HG02759 (cell line): ENCODE measurements at regions not wholly inside any gene's neighbourhood (a gene's known extent, or its start where the extent isn't known, plus 50 kb on each side); places are given as distances from the start of the nearest gene placed in this dataset.

Source experiments
- ATAC-seq: cut with Tn5 transposase; IDR thresholded peaks from one replicate; pipeline ENCODE4 v1.9.1; 2021; ENCODE audit warnings: mild to moderate bottlenecking, moderate library complexity; ENCODE audit not compliant: unreplicated experiment

DNA sequence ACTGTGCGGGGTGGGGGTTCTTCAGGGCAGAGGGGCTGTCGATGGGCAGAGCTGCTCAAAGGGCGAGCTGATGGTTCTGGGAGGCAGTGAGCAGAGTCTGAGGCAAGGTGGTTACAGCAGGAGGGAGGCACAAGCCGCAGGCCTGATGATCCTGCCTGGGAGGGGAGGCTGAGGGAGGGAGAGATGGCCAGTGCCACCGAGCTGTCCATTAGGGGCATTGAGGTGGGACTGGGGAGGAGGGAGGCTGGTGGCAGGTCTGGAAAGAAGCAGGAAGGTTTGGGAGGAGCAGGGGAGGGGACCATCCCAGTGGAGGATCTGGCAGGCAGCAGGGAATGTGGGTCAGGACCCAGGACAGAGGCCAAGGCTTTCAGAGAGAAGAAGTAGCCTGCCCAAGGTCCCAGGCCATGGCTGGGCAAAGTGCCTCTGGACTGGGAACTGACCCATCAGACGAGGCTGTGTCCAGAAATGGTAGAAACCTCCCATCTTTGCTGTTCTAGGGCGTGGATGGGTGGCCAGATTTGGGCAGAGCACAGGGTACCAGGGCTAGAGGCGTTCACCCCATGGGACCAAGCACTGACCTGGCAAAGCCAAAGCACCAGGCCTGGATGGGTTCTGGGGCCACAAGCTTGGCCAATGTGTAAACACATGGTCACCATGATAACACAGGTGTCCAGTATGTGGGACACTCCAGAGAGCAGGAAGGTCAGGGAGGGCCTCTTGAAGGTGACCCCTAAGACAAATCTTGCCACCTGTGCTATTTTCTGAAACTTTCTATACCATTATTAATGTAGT is 55.5 kb downstream of the INHBB start:
- ATAC-seq: no peak

DNA sequence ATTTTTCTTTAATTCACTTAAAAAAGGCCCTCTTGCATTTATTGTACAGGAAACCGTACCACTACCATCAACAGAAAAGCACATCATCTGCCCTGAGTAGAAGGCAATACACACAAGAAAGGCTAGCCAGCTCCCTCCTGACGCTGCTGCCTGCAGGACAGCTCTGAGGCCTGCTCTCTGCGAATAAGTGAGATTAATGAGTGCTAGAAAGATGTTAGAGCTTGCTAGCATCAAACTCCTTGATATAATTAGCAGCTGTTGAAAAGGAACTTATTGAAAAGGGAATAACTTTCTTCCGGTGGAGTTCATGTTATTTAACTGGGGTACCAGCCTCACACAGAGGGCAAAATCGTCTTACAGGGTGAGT is 56.1 kb downstream of the INHBB start:
- ATAC-seq: no peak

DNA sequence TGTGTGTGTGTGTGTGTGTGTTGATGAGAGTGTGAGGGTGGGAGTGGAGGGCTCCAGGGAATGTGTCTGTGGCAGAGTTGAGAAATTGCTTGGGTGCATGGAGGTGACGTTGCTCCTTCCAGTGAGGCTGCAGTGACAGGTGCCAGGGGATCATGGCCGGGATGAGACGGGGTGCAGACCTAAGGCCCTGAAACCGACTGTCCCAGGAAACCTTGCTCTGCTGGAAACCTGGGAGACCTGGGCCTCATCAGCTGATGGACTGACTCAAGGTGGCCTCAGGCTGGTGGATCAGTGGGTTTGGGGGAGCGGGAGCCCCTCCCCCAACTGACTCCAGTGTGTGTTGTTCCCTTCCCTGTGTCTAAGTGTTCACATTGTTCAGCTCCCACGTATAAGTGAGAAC is 56.6 kb downstream of the INHBB start:
- no peak for ATAC-seq

DNA sequence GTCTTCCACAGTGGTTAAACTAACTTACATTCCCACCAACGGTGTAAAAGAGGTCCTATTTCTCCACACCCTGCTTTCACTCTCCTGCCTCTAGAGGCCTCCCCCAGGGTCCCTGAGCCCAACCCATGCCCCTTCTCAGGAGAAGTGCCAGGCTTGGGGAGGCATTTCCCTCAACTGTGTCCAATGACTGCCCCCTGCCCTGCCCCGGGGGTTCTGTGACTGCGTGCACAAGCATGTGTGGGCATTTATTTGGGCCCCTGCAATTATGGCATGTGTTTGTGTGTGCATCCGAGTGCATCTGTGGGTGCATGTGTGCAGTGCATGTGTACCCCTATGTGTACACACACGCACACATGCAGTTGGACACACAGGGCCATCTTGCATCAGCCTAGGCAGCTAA is 57.3 kb downstream of the INHBB start:
- ATAC-seq: no peak

DNA sequence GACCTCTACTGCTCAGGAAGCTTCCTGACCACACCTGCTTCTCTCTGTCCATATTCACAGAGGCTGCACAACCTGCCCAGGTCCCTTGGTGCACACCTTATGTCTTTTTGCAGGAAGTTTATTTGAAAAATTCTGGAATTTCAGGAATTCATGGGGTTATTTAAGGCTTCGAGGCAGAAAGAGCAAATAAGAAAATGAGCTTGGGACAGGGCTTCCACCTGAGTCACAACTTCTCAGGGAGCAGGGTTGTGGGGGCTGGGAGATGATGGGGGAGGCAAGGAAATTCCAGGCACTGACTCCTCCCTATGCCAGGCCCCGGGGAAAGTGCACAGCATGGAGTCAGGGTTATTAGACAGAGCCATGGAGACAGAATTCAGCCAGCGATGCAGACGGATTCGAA is 57.7 kb downstream of the INHBB start:
- no peak for ATAC-seq

DNA sequence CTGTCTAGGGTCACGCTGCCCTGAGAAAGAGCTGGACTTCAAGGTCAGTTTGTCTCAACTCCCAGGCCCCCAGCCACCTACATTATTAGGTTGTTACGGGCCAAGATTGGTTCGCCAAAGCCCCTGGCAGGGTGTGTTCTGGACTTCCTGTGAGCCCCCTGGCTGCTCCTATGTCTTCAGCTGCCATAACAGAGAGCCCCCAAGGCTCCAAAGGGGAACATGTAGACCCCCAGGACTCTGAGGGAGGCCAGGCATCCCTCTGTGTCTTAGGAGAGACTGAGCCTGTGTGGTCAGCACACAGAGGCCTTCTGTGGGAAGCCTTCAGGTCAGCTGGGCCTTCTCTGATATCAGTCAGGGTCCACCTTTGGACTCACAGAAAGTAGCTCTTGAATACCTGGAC is 58.3 kb downstream of the INHBB start:
- no peak for ATAC-seq

DNA sequence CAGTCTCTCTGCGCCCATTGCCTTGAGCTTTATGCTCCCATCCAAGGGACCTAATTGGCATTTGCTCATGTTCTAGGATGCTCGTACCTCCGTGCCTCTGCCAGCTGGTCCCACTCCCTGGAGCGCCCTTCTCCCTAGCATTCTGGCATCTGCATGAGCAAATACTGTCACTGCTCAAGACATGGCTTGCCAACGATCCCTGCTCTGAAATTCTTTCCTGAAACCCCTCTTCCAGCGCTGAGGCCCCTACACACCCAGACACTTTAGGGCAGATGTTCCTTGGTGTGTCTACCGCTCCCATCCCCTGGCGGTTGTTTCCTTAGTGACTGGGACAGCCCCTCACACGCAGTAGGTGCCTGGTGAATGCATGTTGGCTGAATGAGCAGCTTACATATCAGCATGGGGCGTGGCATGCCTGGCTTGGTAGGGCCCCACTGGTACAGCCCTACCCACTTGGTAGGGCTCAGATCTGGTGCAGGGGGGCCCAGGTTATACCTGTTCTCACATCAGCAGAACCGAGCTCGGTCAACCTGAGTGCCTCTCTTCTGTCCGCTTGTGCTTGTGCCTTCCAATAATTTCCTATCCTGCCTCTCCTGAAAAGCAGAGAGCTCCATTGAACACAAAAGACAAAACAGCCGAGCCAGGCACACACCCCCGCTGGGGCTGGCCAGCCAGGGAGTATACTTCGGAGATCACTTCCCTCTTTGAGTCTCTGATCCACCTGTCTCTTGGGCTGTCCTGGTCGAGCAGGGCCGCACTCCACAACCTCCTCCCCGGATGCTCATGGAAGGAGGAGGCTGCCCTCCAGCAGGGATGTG is 59.2 kb downstream of the INHBB start:
- no peak for ATAC-seq

DNA sequence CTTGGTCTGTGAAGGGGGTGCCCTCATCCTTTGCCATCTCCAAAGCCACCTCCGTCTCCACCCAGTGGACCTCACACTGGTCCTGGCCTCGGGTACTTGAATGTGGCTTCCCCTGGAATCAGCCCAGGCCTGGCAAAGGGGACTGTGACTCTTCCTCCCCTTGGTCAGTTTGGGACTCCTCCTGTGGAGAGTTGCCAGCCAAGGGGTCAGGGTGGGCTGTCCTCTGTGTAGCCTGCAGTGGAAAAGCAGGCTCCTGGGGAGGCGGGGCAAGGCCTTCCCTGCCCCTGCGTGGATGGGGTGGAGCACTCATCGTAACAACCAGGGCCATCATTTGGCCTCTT is 59.8 kb downstream of the INHBB start:
- no peak for ATAC-seq

DNA sequence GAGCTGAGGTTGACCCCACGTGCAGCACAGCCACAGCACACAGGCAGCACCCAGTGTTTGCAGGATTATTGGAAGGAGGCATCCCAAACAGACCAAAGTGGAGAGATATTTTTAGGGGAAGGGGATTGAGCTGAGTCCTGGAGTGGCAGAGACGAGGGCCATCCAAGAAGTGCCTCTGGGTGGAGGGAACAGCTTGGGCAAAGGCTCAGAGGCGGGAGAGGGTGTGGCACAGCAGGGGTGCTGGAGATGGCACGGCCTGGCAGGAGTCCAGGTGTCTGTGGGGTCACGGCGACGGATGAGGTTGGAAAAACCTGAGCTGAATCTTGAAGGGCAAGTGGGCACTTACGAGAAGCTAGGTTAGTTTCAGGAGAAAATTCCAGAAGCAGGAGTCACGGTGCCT is 60.6 kb downstream of the INHBB start:
- ATAC-seq: no peak

DNA sequence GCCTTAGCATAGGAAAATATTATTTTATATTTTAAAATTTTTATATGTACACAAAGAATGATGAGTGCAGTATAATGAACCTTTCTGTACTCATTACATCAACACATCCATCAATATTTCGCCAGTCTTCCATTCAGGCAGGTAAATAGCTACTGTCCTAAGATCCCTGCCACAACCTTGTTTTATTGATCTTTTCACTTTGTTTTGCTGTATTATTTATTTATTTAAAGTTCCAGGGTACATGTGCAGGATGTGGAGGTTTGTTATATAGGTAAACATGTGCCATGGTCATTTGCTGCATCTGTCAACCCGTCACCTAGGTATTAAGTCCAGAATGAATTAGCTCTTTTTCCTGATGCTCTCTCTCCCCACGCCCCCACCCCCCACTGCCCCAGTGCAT is 64.6 kb downstream of the INHBB start:
- no peak for ATAC-seq

DNA sequence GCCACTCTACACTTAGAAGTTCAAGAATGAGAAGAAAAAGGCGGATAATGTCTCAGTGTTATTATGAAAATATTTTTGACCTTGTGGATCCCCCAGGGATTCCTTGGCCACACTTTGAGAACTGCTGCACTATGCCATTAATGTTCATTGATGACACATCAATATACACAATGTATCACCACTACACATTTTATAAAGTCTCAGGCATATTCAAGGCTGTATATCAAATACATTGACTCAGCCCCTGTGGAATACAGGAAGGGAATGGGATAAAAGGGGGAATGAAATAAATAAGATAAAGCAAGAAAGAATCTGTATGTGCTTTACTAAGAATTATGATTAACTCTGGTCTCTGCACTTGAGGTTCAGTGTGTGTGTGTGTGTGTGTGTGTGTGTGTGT is 69.1 kb downstream of the INHBB start:
- no peak for ATAC-seq

DNA sequence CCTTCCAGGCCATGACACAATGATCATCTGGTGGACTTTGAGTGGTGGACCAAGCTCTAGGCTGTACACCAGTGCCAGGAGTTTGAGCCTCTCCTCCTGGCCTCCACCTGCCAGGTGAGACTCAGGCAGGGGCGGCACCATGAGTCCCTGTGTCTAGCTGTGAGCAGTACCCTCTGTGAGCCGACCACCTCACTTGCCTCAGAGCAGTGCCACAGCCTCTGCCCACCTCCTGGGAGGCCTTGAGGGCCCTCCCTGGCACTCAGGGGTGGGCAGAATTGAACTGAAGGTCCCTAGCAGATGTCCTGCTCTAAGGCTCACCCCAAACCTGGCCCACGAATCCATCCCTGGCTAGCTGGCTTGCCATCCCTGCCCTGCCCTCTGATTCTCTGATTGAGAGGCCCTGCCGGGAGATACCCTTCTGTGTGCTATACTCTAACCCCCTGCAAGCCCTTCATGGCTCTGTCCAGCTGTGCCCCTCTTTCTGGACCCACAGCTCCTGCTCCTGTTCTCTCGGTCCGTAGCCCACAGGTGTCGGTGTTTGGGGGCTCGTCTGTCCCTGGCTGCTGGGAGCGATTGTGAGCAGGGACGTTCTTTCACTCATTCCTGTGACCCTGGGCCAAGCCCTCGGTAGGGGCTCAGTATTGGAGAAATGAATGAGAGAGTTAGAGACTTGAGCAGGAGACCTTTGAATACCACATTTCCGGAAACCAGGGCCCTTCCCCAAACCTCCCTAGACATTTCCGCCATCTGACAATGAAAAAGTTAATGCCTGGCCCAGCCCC is 70.0 kb downstream of the INHBB start:
- no peak for ATAC-seq

DNA sequence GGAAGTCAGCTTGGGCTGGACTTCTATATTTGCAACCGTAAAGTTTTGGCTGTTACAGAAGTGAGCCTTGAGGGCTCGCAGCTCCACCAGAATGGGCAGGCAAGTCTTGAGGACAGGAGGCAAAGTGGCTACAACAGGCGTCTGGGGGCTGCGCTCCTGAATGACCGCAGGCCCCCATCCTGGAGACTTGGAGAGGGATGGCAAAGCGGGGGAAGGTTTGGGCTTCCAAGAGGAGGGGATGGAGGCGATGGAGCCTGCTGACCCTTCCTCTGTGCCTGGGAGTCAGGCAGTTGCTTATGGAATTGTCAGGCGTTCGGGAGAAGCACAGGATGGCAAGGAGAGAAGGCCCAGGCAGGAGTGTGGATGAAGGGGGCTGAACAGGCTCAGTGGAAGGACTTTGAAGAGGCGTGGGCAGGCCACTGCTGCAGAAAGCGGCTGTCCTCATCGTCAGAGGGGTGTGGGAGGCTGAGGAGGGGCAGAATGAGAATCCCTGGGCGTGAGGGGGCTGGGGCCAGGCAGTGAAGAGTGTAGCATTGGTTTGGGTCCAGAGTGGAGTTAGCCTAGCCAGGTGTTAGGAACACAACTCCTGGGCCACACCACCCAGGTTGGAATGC is 72.3 kb downstream of the INHBB start:
- ATAC-seq: no peak

DNA sequence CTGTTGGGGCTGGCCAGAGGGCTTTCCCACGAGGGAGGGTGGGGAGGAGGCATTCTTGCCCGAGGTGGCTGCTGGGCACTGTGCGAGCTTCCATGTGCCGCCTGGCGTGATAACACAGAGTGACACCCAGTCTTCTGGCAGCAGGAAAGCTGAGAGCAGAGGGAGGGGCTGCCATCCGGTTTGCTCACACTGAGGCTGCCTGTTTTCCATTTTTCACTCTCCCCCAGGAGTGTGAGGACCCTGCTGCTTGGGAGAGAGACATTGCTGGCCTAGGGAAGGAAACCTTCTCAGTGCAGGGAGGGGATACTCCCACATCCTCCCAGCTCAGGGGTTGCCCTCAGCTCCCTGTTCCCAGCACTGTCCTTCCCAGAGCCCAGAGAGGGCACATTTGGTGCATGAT is 73.1 kb downstream of the INHBB start:
- no peak for ATAC-seq

DNA sequence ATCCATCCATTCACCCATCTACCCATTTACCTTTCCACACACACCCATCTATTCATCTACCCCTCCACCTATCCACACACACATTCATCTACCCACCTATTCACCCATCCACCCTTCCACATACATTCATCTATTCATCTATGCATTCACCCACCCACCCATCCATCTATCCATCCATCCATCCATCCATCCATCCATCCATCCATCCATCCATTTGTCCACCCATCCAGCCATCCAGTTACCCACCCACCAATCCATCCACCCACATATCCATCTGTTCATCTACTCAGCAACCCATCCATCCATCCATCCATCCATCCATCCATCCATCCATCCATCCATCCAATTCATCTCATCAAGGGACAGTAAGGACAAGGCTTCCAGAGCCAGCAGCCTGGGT is 74.0 kb downstream of the INHBB start:
- no peak for ATAC-seq

DNA sequence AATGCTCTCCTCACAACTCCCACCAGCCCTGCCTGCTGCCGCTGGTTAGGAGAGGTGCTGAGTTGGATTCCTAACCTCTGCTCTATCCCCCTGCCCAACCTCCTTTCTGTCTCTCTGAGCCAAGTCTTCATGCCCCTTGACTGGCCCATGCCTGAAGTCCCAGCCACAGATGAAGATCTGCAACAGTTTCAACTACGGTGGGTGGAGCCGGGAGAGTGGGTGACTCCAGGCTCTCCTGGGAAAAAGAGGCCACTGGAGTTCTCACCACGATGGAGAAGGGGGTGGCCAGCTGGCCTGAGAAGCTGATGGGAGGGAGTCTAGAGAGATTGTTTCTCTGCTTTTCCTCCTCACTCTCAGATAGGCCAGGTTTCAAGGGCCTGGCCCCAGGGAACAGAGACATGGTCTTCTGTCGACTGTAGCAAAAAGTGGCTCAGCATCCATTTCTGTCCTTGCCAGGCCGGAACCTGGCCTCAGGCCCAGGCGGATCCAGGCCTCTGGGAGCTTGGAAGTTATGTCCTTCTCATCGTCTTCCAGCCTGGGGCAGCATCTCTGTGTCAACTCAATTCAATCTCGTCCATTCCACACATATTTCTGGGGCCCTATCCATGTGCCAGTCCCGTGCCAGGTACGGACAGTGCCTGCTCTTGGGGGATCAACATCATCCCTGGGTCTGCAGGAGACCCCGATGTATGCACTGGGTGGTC is 75.3 kb downstream of the INHBB start:
- ATAC-seq: no peak

DNA sequence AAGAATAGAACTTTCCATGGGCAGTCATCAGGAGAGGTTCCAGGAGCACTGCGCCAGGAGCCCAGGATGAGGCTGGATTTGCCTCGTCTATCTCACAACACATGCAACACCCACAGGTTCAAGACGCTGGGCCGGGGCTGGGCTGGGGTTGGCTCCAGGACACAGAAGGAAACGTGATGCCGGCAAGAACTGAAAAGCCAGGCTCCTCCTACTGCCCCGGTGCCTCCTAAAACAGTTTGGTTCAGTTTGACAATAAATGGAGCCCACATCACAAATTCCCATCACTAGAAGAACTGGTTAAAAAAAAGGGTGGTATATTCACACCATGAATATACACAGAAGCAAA is 75.9 kb downstream of the INHBB start:
- no peak for ATAC-seq

DNA sequence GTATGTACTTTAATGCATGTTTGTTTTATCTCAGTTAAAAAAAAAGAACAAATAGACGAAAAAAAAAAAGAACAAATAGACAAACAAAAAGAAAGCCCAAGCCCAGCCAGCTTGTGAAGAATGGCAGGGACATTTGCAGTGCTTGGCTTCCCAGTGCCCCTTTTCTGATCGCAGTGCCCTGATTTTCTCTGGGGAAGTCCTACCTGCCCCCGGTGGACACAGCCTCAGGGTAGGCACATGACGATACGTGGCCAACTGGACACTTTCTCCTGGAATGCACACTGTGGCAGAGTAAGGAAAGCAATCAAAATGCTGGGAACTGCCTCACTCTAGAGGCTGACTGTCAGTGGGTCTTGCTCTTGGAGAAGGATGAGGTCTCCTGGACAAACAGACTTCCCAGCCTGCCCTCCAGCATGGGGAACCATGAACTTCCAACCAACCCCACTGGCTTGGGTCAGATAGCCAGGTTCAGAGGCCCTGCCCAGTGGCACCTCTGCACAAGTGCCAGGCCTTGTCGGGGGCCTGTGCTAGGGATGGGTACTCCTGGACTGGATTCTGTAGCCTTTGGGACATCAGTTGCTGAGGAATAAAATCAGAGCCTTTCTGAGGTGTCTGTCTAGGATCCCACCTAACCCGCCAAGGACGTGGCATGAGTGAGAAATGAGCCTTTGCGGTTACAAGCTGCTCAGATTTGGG is 76.7 kb downstream of the INHBB start:
- ATAC-seq: no peak

DNA sequence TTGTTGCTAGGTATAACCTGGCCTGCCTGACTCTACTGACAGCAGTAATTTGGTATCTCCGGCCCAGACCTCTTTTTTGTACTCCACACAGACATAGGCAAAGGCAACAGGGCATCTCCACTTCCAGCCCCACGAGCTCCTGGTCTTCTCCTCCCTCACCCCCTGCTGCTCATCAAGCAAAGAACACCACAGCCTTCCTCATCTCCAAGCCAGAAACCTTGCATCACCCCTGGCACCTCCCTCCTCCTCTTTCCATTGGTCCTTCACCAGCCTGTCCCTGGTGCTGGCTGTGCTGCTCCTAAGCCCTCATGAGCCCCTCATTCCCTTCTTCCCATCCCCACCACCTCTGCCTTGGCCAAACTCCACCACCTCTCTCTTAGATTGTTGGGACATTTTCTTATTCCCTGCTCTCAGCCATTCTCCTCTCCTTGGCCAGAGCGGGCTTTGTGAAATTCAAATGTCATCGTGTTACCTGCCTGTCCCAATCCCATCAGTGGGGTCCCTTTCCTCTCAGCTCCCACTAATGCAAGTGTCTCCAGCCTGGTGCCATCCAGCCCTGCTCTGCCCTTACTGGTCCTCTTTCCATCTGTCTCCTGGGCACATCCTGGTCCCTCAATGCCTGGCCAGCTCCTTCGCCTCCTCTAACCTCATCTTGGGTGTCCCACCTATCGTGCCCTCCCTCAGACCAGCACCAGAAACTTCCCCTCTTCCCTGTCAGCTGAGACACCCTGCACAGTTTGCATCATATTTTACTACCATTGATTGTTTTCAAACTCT is 77.4 kb downstream of the INHBB start:
- no peak for ATAC-seq
